Endodermal cell (in vitro differentiated cells): ENCODE measurements at regions not wholly inside any gene's neighbourhood (a gene's known extent, or its start where the extent isn't known, plus 50 kb on each side); places are given as distances from the start of the nearest gene placed in this dataset.

Experiments used
- DNase-seq: peaks from one replicate; pipeline ENCODE4 v3.0.0-alpha.2; 2017
- H3K27ac ChIP-seq: 2 replicates; pipeline ENCODE4 v1.5.1; 2013; ENCODE audit warnings: mild to moderate bottlenecking, low read depth, low read length, moderate library complexity
- H3K27me3 ChIP-seq: 2 replicates; pipeline ENCODE4 v1.6.1; 2013; ENCODE audit warnings: mild to moderate bottlenecking, low read length, moderate library complexity; ENCODE audit not compliant: insufficient read depth, control insufficient read depth, poor library complexity, severe bottlenecking
- H3K36me3 ChIP-seq: 2 replicates; pipeline ENCODE4 v1.7.0; 2013; ENCODE audit warnings: mild to moderate bottlenecking, low read length, moderate library complexity; ENCODE audit not compliant: control insufficient read depth, insufficient read depth
- H3K4me1 ChIP-seq: one replicate; pipeline ENCODE4 v1.7.0; 2013; ENCODE audit warnings: low read length; ENCODE audit not compliant: control insufficient read depth, insufficient read depth
- H3K4me3 ChIP-seq: 2 replicates; pipeline ENCODE4 v1.5.1; 2013; ENCODE audit warnings: mild to moderate bottlenecking, low read length, moderate library complexity
- H3K9ac ChIP-seq: 2 replicates; pipeline ENCODE4 v1.6.1; 2013; ENCODE audit warnings: mild to moderate bottlenecking, low read length, moderate library complexity; ENCODE audit not compliant: poor library complexity, severe bottlenecking; ENCODE audit errors: extremely low read depth
- H3K9me3 ChIP-seq: 2 replicates; pipeline ENCODE4 v1.6.1; 2013; ENCODE audit warnings: mild to moderate bottlenecking, low read length, moderate library complexity; ENCODE audit not compliant: control insufficient read depth
- H3K27ac Mint-ChIP-seq: 2 replicates; pipeline ENCODE4 v1.8.0; 2020; ENCODE audit warnings: mixed read lengths
- H3K27me3 Mint-ChIP-seq: 2 replicates; pipeline ENCODE4 v1.8.0; 2021; ENCODE audit warnings: mild to moderate bottlenecking, mixed read lengths; ENCODE audit not compliant: insufficient read depth
- H3K36me3 Mint-ChIP-seq: 2 replicates; pipeline ENCODE4 v1.8.0; 2020; ENCODE audit warnings: low read depth, mixed read lengths
- H3K4me1 Mint-ChIP-seq: 2 replicates; pipeline ENCODE4 v1.8.0; 2020; ENCODE audit warnings: mixed read lengths
- H3K4me3 Mint-ChIP-seq: 2 replicates; pipeline ENCODE4 v1.8.0; 2020; ENCODE audit warnings: mild to moderate bottlenecking, moderate library complexity, mixed read lengths
- H3K9me3 Mint-ChIP-seq: 2 replicates; pipeline ENCODE4 v1.8.0; 2020; ENCODE audit warnings: mild to moderate bottlenecking, mixed read lengths
- CTCF ChIP-seq: fragments of 200-600 bp; sonication (generic); conservative IDR thresholded peaks from 2 replicates; pipeline ENCODE4 v1.5.0; 2021; ENCODE audit warnings: antibody characterized with exemption, mild to moderate bottlenecking
- WGBS, 2 experiments: methylation state at CpG; one replicate each; pipeline versions ENCODE4 v1.1.5 to v1.1.7; 2013; ENCODE audit warnings: missing lambda C conversion rate in 2 of 2, mixed read lengths in 1 of 2; ENCODE audit not compliant: insufficient coverage in 1 of 2, insufficient read length in 1 of 2; 5-methylcytosine and 5-hydroxymethylcytosine counted together

- WGBS, 2 experiments = 96 to 100% methylated on average over 1 to 2 of the region's 2 CpGs
- H3K27me3 Mint-ChIP-seq = peaks cover 1% of the 10 kb centered on the region
Measured at GRCh38 chr12:74602881-74603672, 65.4 kb downstream of the ATXN7L3B start.

GRCh38 chr12:74608231-74608775 lies 70.7 kb downstream of the ATXN7L3B start:
- no peak overlapping the region for H3K9ac ChIP-seq
- 86% methylated on average over 3 of the region's 3 CpGs; no CpG with 5 or more reads in 1 of the 2 experiments for WGBS, 2 experiments
- no peaks in the 10 kb centered on the region for H3K4me1 ChIP-seq
- H3K9me3 Mint-ChIP-seq = no peaks in the 10 kb centered on the region
- no peak for DNase-seq
- H3K36me3 ChIP-seq = no peaks in the 10 kb centered on the region
- no peak overlapping the region for H3K4me3 Mint-ChIP-seq
- H3K9me3 ChIP-seq = no peaks in the 10 kb centered on the region
- no peak overlapping the region for H3K27ac ChIP-seq
- peaks cover 1% of the 10 kb centered on the region for H3K27me3 Mint-ChIP-seq
- no peaks in the 10 kb centered on the region for H3K4me1 Mint-ChIP-seq
- H3K4me3 ChIP-seq = no peak overlapping the region
- no peak for TF ChIP-seq CTCF
- no peaks in the 10 kb centered on the region for H3K36me3 Mint-ChIP-seq
- no peaks in the 10 kb centered on the region for H3K27me3 ChIP-seq
- no peak overlapping the region for H3K27ac Mint-ChIP-seq

More at GRCh38 chr12:74602881-74603672, 65.4 kb downstream of the ATXN7L3B start:
- Mint-ChIP-seq H3K27ac (no peak overlapping the region), H3K4me1 (no peaks in the 10 kb centered on the region), H3K36me3 (peaks cover 2% of the 10 kb centered on the region), H3K9me3 (peaks cover 23% of the 10 kb centered on the region), H3K4me3 (no peak overlapping the region)
- Histone ChIP-seq H3K9me3 (peaks cover 15% of the 10 kb centered on the region), H3K27me3 (no peaks in the 10 kb centered on the region), H3K4me3 (no peak overlapping the region), H3K36me3 (no peaks in the 10 kb centered on the region), H3K4me1 (no peaks in the 10 kb centered on the region), H3K27ac (no peak overlapping the region), H3K9ac (no peak overlapping the region)
- no peak for DNase-seq
- no peak for TF ChIP-seq CTCF

- TF ChIP-seq CTCF = no peak
- Mint-ChIP-seq H3K9me3 (no peaks in the 10 kb centered on the region), H3K36me3 (no peaks in the 10 kb centered on the region), H3K27ac (no peak overlapping the region), H3K4me1 (no peaks in the 10 kb centered on the region), H3K4me3 (no peak overlapping the region), H3K27me3 (peaks cover 1% of the 10 kb centered on the region)
- Histone ChIP-seq H3K27ac (no peak overlapping the region), H3K9me3 (no peaks in the 10 kb centered on the region), H3K36me3 (no peaks in the 10 kb centered on the region), H3K4me1 (no peaks in the 10 kb centered on the region), H3K4me3 (no peak overlapping the region), H3K9ac (no peak overlapping the region), H3K27me3 (no peaks in the 10 kb centered on the region)
- WGBS, 2 experiments = 79% methylated on average over 2 of the region's 3 CpGs; no CpG with 5 or more reads in 1 of the 2 experiments
- no peak for DNase-seq
Measured at GRCh38 chr12:74610711-74611110, 73.1 kb downstream of the ATXN7L3B start.
